Stimulated activated naive B cell treated with anti-CD40 and anti-IgM and Interleukin-4, amounts not matched to agents 10 μg/mL and 1 μg/mL and 100 μg/mL, for 72 hours (primary cell): ENCODE measurements at regions not wholly inside any gene's neighbourhood (a gene's known extent, or its start where the extent isn't known, plus 50 kb on each side); places are given as distances from the start of the nearest gene placed in this dataset.

Experiments
- ATAC-seq, 2 donors: fragments of 150-1000 bp; cut with Tn5 transposase; replicated peaks; 2 replicates each; pipeline ENCODE4 v1.10.0; 2021; ENCODE audit warnings: moderate library complexity in 1 of 2
- DNase-seq: peaks from one replicate; pipeline ENCODE4 v3.0.0; 2021
- H3K27ac Mint-ChIP-seq: one replicate; pipeline ENCODE4 v1.8.0; 2022; ENCODE audit warnings: mild to moderate bottlenecking, mixed read lengths
- H3K27me3 Mint-ChIP-seq, 2 donors: one replicate each; pipeline ENCODE4 v1.8.0; 2022; ENCODE audit warnings: mixed read lengths in 2 of 2
- H3K36me3 Mint-ChIP-seq, 2 donors: one replicate each; pipeline ENCODE4 v1.8.0; 2022; ENCODE audit warnings: mixed read lengths in 2 of 2, mild to moderate bottlenecking in 1 of 2
- H3K4me1 Mint-ChIP-seq, 2 donors: one replicate each; pipeline ENCODE4 v1.8.0; 2022; ENCODE audit warnings: mixed read lengths in 2 of 2, mild to moderate bottlenecking in 1 of 2
- H3K4me3 Mint-ChIP-seq, 2 donors: one replicate each; pipeline ENCODE4 v1.8.0; 2022; ENCODE audit warnings: mild to moderate bottlenecking in 2 of 2, mixed read lengths in 2 of 2, moderate library complexity in 1 of 2
- H3K9me3 Mint-ChIP-seq, 2 donors: one replicate each; pipeline ENCODE4 v1.8.0; 2022; ENCODE audit warnings: mixed read lengths in 2 of 2, mild to moderate bottlenecking in 1 of 2

GRCh38 chr2:164439885-164440284 lies 181.4 kb downstream of the GRB14 start:
- no peaks in the 10 kb centered on the region for H3K4me1 Mint-ChIP-seq
- no peak overlapping the region for H3K4me3 Mint-ChIP-seq
- no peak overlapping the region for H3K27ac Mint-ChIP-seq
- DNase-seq (no peak), ATAC-seq (no peak)
- H3K36me3 Mint-ChIP-seq, result no peaks in the 10 kb centered on the region
- no peaks in the 10 kb centered on the region for H3K9me3 Mint-ChIP-seq
- H3K27me3 Mint-ChIP-seq, result no peaks in the 10 kb centered on the region

- ATAC-seq (no peak), DNase-seq (no peak)
- Mint-ChIP-seq H3K4me3 (no peak overlapping the region), H3K9me3 (no peaks in the 10 kb centered on the region), H3K27me3 (no peaks in the 10 kb centered on the region), H3K4me1 (no peaks in the 10 kb centered on the region), H3K36me3 (no peaks in the 10 kb centered on the region), H3K27ac (no peak overlapping the region)
Observed at GRCh38 chr2:164439235-164439634, 182.0 kb downstream of the GRB14 start.

GRCh38 chr2:164438490-164439205 lies 182.6 kb downstream of the GRB14 start:
- no peak overlapping the region for H3K4me3 Mint-ChIP-seq
- no peaks in the 10 kb centered on the region for H3K27me3 Mint-ChIP-seq
- DNase-seq (no peak), ATAC-seq (no peak)
- H3K4me1 Mint-ChIP-seq, result no peaks in the 10 kb centered on the region
- H3K36me3 Mint-ChIP-seq, result no peaks in the 10 kb centered on the region
- H3K9me3 Mint-ChIP-seq, result no peaks in the 10 kb centered on the region
- no peak overlapping the region for H3K27ac Mint-ChIP-seq

- no peaks in the 10 kb centered on the region for H3K4me1 Mint-ChIP-seq
- ATAC-seq (no peak), DNase-seq (no peak)
- no peaks in the 10 kb centered on the region for H3K27me3 Mint-ChIP-seq
- no peak overlapping the region for H3K27ac Mint-ChIP-seq
- H3K9me3 Mint-ChIP-seq, result no peaks in the 10 kb centered on the region
- H3K4me3 Mint-ChIP-seq, result no peak overlapping the region
- no peaks in the 10 kb centered on the region for H3K36me3 Mint-ChIP-seq
Observed at GRCh38 chr2:164436131-164436530, 185.2 kb downstream of the GRB14 start.

- Mint-ChIP-seq H3K27ac (no peak overlapping the region), H3K36me3 (no peaks in the 10 kb centered on the region), H3K4me3 (no peak overlapping the region), H3K9me3 (no peaks in the 10 kb centered on the region), H3K4me1 (no peaks in the 10 kb centered on the region), H3K27me3 (no peaks in the 10 kb centered on the region)
- DNase-seq (no peak), ATAC-seq (peak; percentile 54 to 55)
Observed at GRCh38 chr2:164430166-164430783, 191.0 kb downstream of the GRB14 start.

GRCh38 chr2:164429354-164429753 lies 191.9 kb downstream of the GRB14 start:
- H3K27me3 Mint-ChIP-seq, result no peaks in the 10 kb centered on the region
- H3K27ac Mint-ChIP-seq, result no peak overlapping the region
- no peak overlapping the region for H3K4me3 Mint-ChIP-seq
- no peaks in the 10 kb centered on the region for H3K36me3 Mint-ChIP-seq
- ATAC-seq (no peak), DNase-seq (no peak)
- no peaks in the 10 kb centered on the region for H3K9me3 Mint-ChIP-seq
- H3K4me1 Mint-ChIP-seq, result no peaks in the 10 kb centered on the region

GRCh38 chr2:164427111-164427510 lies 194.2 kb downstream of the GRB14 start:
- H3K27me3 Mint-ChIP-seq, result no peaks in the 10 kb centered on the region
- ATAC-seq, result no peak
- no peak for DNase-seq
- H3K27ac Mint-ChIP-seq, result no peak overlapping the region
- H3K4me1 Mint-ChIP-seq, result no peaks in the 10 kb centered on the region
- H3K4me3 Mint-ChIP-seq, result no peak overlapping the region
- H3K36me3 Mint-ChIP-seq, result no peaks in the 10 kb centered on the region
- no peaks in the 10 kb centered on the region for H3K9me3 Mint-ChIP-seq

GRCh38 chr2:164420787-164421186 lies 200.5 kb downstream of the GRB14 start:
- H3K4me1 Mint-ChIP-seq, result no peaks in the 10 kb centered on the region
- peaks cover 0 to 4% of the 10 kb centered on the region in 2 donors for H3K9me3 Mint-ChIP-seq
- no peak for ATAC-seq
- no peak overlapping the region for H3K4me3 Mint-ChIP-seq
- H3K36me3 Mint-ChIP-seq, result no peaks in the 10 kb centered on the region
- no peak for DNase-seq
- no peak overlapping the region for H3K27ac Mint-ChIP-seq
- H3K27me3 Mint-ChIP-seq, result no peaks in the 10 kb centered on the region

- DNase-seq, result no peak
- no peak for ATAC-seq
- Mint-ChIP-seq H3K36me3 (no peaks in the 10 kb centered on the region), H3K27me3 (no peaks in the 10 kb centered on the region), H3K4me3 (no peak overlapping the region), H3K27ac (no peak overlapping the region), H3K4me1 (no peaks in the 10 kb centered on the region), H3K9me3 (peaks cover 0 to 4% of the 10 kb centered on the region in 2 donors)
Observed at GRCh38 chr2:164412831-164413230, 208.5 kb downstream of the GRB14 start.

- H3K4me1 Mint-ChIP-seq, result no peaks in the 10 kb centered on the region
- ATAC-seq, result no peak
- no peaks in the 10 kb centered on the region for H3K36me3 Mint-ChIP-seq
- H3K9me3 Mint-ChIP-seq, result no peaks in the 10 kb centered on the region
- DNase-seq, result no peak
- H3K27ac Mint-ChIP-seq, result no peak overlapping the region
- H3K4me3 Mint-ChIP-seq, result no peak overlapping the region
- H3K27me3 Mint-ChIP-seq, result no peaks in the 10 kb centered on the region
Observed at GRCh38 chr2:164389411-164389810, 231.9 kb downstream of the GRB14 start.

- DNase-seq, result no peak
- Mint-ChIP-seq H3K4me3 (no peak overlapping the region), H3K36me3 (no peaks in the 10 kb centered on the region), H3K27ac (no peak overlapping the region), H3K27me3 (no peaks in the 10 kb centered on the region), H3K9me3 (no peaks in the 10 kb centered on the region), H3K4me1 (no peaks in the 10 kb centered on the region)
- ATAC-seq, result no peak
Observed at GRCh38 chr2:164388511-164388910, 232.8 kb downstream of the GRB14 start.

GRCh38 chr2:164386231-164386630 lies 235.1 kb downstream of the GRB14 start:
- H3K9me3 Mint-ChIP-seq, result no peaks in the 10 kb centered on the region
- no peaks in the 10 kb centered on the region for H3K27me3 Mint-ChIP-seq
- DNase-seq (no peak), ATAC-seq (no peak)
- H3K27ac Mint-ChIP-seq, result no peak overlapping the region
- H3K4me3 Mint-ChIP-seq, result no peak overlapping the region
- no peaks in the 10 kb centered on the region for H3K36me3 Mint-ChIP-seq
- H3K4me1 Mint-ChIP-seq, result no peaks in the 10 kb centered on the region

- ATAC-seq (no peak), DNase-seq (no peak)
- no peaks in the 10 kb centered on the region for H3K9me3 Mint-ChIP-seq
- no peaks in the 10 kb centered on the region for H3K36me3 Mint-ChIP-seq
- no peaks in the 10 kb centered on the region for H3K27me3 Mint-ChIP-seq
- H3K4me3 Mint-ChIP-seq, result no peak overlapping the region
- no peak overlapping the region for H3K27ac Mint-ChIP-seq
- H3K4me1 Mint-ChIP-seq, result no peaks in the 10 kb centered on the region
Observed at GRCh38 chr2:164384434-164384833, 236.8 kb downstream of the GRB14 start.

GRCh38 chr2:164371916-164372315 lies 249.4 kb downstream of the GRB14 start:
- peaks cover 10 to 12% of the 10 kb centered on the region in 2 donors for H3K9me3 Mint-ChIP-seq
- no peaks in the 10 kb centered on the region for H3K36me3 Mint-ChIP-seq
- no peaks in the 10 kb centered on the region for H3K4me1 Mint-ChIP-seq
- no peaks in the 10 kb centered on the region for H3K27me3 Mint-ChIP-seq
- H3K4me3 Mint-ChIP-seq, result no peak overlapping the region
- DNase-seq, result no peak
- no peak for ATAC-seq
- H3K27ac Mint-ChIP-seq, result no peak overlapping the region

GRCh38 chr2:164369366-164369765 lies 251.9 kb downstream of the GRB14 start:
- no peaks in the 10 kb centered on the region for H3K36me3 Mint-ChIP-seq
- peaks cover 10 to 12% of the 10 kb centered on the region in 2 donors for H3K9me3 Mint-ChIP-seq
- no peaks in the 10 kb centered on the region for H3K27me3 Mint-ChIP-seq
- no peak for ATAC-seq
- H3K4me3 Mint-ChIP-seq, result no peak overlapping the region
- H3K27ac Mint-ChIP-seq, result no peak overlapping the region
- H3K4me1 Mint-ChIP-seq, result no peaks in the 10 kb centered on the region
- no peak for DNase-seq
